ENCODE measurements at regions not wholly inside any gene's neighbourhood (a gene's known extent, or its start where the extent isn't known, plus 50 kb on each side); places are given as distances from the start of the nearest gene placed in this dataset.

GRCh38 chr1:30304080-30304479 is 419.3 kb downstream of the MATN1 start:
- 0 out of 2 replicates have a peak, but pooled peaks cover 2% of the 10 kb centered on the region for H3K27me3 ChIP-seq (ENCODE audit: control insufficient read depth, low read length)
- no peaks in the 10 kb centered on the region for H3K4me1 ChIP-seq (ENCODE audit: control insufficient read depth, low read length)
- H3K9me2 ChIP-seq (replicated peaks; ENCODE audit: control insufficient read depth, low read length): no peaks in the 10 kb centered on the region
- H3K9me3 ChIP-seq (ENCODE audit: control insufficient read depth, insufficient read depth, low read length): no peaks in the 10 kb centered on the region
- no peak overlapping the region for H3K4me2 ChIP-seq (ENCODE audit: low read length)
- no peaks in the 10 kb centered on the region for H4K20me1 ChIP-seq (ENCODE audit: control insufficient read depth, insufficient read depth, low read depth, low read length)
- no peaks in the 10 kb centered on the region for H3K79me2 ChIP-seq (ENCODE audit: control insufficient read depth, low read length)
- H3K27ac ChIP-seq (ENCODE audit: low read depth, low read length): no peak overlapping the region
- H3F3A ChIP-seq (ENCODE audit: control insufficient read depth, insufficient read depth): no peaks in the 10 kb centered on the region
- no peak overlapping the region for H3K4me3 ChIP-seq (ENCODE audit: low read length)
- no peak for TF ChIP-seq EZH2phosphoT487 (IDR thresholded peaks at IDR 0.05; ENCODE audit: borderline replicate concordance, low read length)
- TF ChIP-seq CTCF (IDR thresholded peaks at IDR 0.05; ENCODE audit: low read depth, low read length, poor library complexity, severe bottlenecking): no peak
- H3K36me3 ChIP-seq (ENCODE audit: control insufficient read depth, low read length): no peaks in the 10 kb centered on the region

GRCh38 chr1:30303387-30303786 is 420.0 kb downstream of the MATN1 start:
- Histone ChIP-seq H3K4me1 (ENCODE audit: control insufficient read depth, low read length) (no peaks in the 10 kb centered on the region), H3K27ac (ENCODE audit: low read depth, low read length) (no peak overlapping the region), H3K27me3 (ENCODE audit: control insufficient read depth, low read length) (0 out of 2 replicates have a peak, but pooled peaks cover 2% of the 10 kb centered on the region), H3K36me3 (ENCODE audit: control insufficient read depth, low read length) (no peaks in the 10 kb centered on the region), H3K4me2 (ENCODE audit: low read length) (no peak overlapping the region), H3K9me3 (ENCODE audit: control insufficient read depth, insufficient read depth, low read length) (no peaks in the 10 kb centered on the region), H3K4me3 (ENCODE audit: low read length) (no peak overlapping the region), H3F3A (ENCODE audit: control insufficient read depth, insufficient read depth) (no peaks in the 10 kb centered on the region), H3K9me2 (replicated peaks; ENCODE audit: control insufficient read depth, low read length) (no peaks in the 10 kb centered on the region), H4K20me1 (ENCODE audit: control insufficient read depth, insufficient read depth, low read depth, low read length) (no peaks in the 10 kb centered on the region), H3K79me2 (ENCODE audit: control insufficient read depth, low read length) (no peaks in the 10 kb centered on the region)
- no peak for TF ChIP-seq EZH2phosphoT487 (IDR thresholded peaks at IDR 0.05; ENCODE audit: borderline replicate concordance, low read length)
- TF ChIP-seq CTCF (IDR thresholded peaks at IDR 0.05; ENCODE audit: low read depth, low read length, poor library complexity, severe bottlenecking): no peak

GRCh38 chr1:30302858-30303257 is 420.5 kb downstream of the MATN1 start:
- Histone ChIP-seq H3K4me2 (ENCODE audit: low read length) (no peak overlapping the region), H3K27me3 (ENCODE audit: control insufficient read depth, low read length) (no peaks in the 10 kb centered on the region), H4K20me1 (ENCODE audit: control insufficient read depth, insufficient read depth, low read depth, low read length) (no peaks in the 10 kb centered on the region), H3K4me1 (ENCODE audit: control insufficient read depth, low read length) (no peaks in the 10 kb centered on the region), H3K36me3 (ENCODE audit: control insufficient read depth, low read length) (no peaks in the 10 kb centered on the region), H3K4me3 (ENCODE audit: low read length) (no peak overlapping the region), H3K9me3 (ENCODE audit: control insufficient read depth, insufficient read depth, low read length) (no peaks in the 10 kb centered on the region), H3K27ac (ENCODE audit: low read depth, low read length) (no peak overlapping the region), H3F3A (ENCODE audit: control insufficient read depth, insufficient read depth) (no peaks in the 10 kb centered on the region), H3K9me2 (replicated peaks; ENCODE audit: control insufficient read depth, low read length) (no peaks in the 10 kb centered on the region), H3K79me2 (ENCODE audit: control insufficient read depth, low read length) (no peaks in the 10 kb centered on the region)
- TF ChIP-seq CTCF (IDR thresholded peaks at IDR 0.05; ENCODE audit: low read depth, low read length, poor library complexity, severe bottlenecking) (no peak), EZH2phosphoT487 (IDR thresholded peaks at IDR 0.05; ENCODE audit: borderline replicate concordance, low read length) (no peak)

GRCh38 chr1:30300669-30301068 is 422.7 kb downstream of the MATN1 start:
- Histone ChIP-seq H3K4me1 (ENCODE audit: control insufficient read depth, low read length) (no peaks in the 10 kb centered on the region), H3K27ac (ENCODE audit: low read depth, low read length) (no peak overlapping the region), H4K20me1 (ENCODE audit: control insufficient read depth, insufficient read depth, low read depth, low read length) (no peaks in the 10 kb centered on the region), H3K9me2 (replicated peaks; ENCODE audit: control insufficient read depth, low read length) (no peaks in the 10 kb centered on the region), H3K79me2 (ENCODE audit: control insufficient read depth, low read length) (no peaks in the 10 kb centered on the region), H3K36me3 (ENCODE audit: control insufficient read depth, low read length) (no peaks in the 10 kb centered on the region), H3K4me2 (ENCODE audit: low read length) (no peak overlapping the region), H3K9me3 (ENCODE audit: control insufficient read depth, insufficient read depth, low read length) (no peaks in the 10 kb centered on the region), H3F3A (ENCODE audit: control insufficient read depth, insufficient read depth) (no peaks in the 10 kb centered on the region), H3K4me3 (ENCODE audit: low read length) (no peak overlapping the region), H3K27me3 (ENCODE audit: control insufficient read depth, low read length) (no peaks in the 10 kb centered on the region)
- TF ChIP-seq CTCF (IDR thresholded peaks at IDR 0.05; ENCODE audit: low read depth, low read length, poor library complexity, severe bottlenecking) (no peak), EZH2phosphoT487 (IDR thresholded peaks at IDR 0.05; ENCODE audit: borderline replicate concordance, low read length) (no peak)
